HG03571 (cell line): ENCODE measurements at regions not wholly inside any gene's neighbourhood (a gene's known extent, or its start where the extent isn't known, plus 50 kb on each side); places are given as distances from the start of the nearest gene placed in this dataset.
"Not testable (repeated sequence)": the region's sequence is repeated elsewhere in the genome, so short reads cannot be mapped to it uniquely, and the experiment has no call there.

Experiments used
- ATAC-seq: cut with Tn5 transposase; IDR thresholded peaks from one replicate; pipeline ENCODE4 v1.9.1; 2021; ENCODE audit not compliant: unreplicated experiment

DNA sequence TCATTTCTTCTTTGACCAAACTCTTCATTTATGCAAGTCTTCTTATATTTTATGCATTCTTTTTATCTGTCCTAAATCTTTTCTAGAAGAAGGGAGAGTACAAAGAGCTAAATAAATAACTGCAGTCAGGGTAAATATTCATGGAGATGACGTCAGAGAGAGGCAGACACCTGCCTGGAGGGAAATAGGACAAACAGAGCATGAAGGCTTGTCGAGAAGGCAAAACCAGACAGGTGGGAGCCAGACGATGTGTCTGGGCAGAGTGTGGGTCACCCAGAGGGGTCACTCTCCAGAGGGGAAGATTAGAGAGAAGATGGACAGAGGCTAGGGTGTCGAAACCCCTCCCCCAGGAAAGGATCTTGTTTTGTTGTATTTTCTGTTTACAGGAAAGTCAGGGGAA is 78.3 kb upstream of the RPL38 start:
- ATAC-seq: no peak

DNA sequence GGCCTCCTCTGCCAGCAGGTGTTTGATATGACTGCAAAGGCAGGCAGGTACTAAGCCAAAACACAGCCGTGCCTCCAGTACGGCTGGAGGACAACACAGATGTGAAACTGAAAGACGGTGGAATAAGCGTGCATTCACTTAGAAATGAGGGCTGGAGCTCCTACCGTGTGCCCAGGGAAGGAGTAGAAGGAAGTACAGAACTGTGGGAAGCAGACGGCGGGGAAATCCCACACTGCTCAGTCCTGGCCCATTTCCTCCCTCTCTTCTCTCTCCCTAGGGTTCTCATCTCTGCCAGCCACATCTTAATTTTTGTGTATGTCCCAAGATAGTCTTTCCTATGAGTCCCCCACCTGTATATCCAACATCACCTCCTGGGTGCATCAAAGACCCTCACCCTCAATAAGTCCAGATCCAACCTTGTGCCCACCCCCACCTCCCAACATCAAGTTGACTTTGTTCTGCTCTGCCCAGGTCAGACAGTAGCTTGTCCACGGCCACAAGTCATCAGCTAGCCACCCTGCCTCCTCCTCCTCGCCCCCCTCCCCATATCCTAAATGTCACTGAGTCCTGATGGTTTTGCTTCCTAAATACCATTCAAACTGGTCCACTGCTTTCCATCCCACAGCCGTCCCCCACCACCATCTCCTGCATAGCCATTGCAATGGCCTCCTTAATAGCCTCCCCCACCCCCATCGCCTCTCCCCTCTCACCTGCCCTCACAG is 77.1 kb upstream of the RPL38 start:
- no peak for ATAC-seq

DNA sequence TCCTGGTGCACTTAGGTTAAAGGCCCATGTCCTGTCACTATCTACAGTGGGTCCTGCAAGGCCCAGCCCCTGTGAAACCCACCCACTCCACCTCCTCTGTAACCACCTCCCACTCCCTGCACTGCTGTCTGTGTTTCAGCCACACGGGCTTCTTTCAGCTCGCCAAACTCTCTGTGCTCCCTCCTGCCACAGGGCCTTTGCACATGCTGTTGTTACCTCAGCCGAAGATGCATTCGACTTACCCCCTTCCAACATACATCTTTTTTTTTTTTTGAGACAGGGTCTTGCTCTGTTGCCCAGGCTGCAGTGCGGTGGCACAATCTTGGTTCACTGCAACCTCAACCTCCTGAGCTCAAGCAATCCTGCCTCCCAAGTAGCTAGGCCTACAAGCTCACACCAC is 76.5 kb upstream of the RPL38 start:
- no peak for ATAC-seq

DNA sequence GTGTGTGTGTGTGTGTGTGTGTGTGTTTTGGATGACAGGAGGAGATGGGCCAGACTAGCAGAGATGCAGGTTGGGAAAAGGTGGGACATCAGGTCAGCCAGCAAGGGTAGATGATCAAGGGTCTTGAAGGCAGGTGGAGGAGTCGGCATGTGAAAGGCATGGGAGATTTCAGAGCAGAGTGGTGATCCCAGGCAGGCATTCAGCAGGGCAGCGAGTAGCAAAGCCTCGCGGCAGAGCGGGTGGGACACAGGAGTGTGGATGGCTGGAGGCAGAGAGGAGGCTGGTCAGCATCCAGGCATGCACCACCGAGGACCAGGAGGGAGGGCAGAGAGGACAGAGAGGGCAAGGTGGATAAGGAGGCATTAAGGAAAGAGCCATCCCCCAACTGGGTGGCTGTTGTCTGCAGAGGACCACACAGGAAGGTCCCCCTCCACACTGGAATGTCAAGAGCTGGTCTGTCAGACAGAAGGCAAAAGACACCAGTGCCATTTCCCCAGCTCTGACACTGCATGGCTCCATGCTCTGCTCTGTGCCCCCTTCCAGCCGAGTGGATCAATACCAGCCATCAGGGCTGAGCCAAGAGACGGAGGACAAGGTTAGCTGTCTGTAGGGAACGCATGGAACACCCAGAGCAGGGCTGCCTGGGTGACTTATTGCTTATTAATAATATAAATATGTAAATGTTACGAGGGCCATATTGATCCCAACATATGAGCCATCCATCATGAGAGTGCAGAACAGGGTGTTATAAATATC is 74.8 kb upstream of the RPL38 start:
- no peak for ATAC-seq

DNA sequence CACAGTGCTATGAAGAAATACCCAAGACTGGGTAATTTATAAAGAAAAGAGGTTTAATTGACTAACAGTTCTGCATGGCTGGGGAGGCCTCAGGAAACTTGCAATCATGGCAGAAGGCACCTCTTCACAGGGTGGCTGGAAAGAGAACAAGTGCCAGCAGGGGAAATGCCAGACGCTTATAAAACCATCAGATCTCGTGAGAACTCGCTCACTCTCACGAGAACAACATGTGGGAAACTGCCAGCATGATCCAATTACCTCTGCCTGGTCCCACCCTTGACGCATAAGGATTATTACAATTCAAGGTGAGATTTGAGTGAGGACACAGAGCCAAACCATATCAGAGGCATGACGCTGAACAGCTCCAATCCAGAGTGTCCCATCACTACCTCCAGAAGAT is 73.7 kb upstream of the RPL38 start:
- not testable (repeated sequence) for ATAC-seq

DNA sequence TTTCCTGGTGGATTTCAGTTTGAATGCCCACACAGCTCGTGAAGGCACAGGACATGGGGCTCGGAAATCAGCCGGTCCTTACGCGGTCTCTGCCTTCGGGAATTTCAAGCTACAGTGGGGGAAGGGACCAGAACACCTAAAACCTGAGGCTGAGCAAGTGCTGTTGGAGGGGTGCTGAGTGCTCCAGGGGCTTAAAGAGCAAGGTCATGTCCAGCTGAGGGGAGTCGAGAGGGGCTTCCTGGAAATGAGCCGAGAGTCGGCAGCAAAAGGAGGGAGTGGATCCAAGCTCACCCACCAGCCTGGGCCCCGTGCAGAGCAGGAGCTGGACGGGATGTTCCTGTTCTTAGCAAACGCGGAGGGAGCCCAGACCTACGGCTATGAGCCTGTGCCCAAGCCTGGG is 73.2 kb upstream of the RPL38 start:
- ATAC-seq: no peak

DNA sequence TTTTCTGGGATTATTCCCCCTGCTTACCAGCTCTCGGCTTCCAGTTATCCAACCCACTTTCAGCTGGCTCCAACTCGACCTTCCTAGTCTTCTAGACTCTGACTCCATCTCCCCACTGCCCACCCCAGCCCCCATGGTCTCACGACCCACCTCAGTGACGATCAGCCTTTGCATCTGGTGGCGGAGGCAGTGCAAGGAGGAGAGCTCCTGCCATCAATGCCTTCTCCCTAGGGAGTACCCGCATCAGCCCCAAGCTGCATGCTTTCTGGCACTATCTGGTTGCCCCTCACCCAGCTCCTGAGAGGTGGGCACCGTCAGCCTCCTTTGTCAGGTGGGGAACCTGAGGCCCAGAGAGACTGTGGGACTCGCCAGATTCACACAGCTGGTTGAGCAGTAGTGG is 72.6 kb upstream of the RPL38 start:
- no peak for ATAC-seq

DNA sequence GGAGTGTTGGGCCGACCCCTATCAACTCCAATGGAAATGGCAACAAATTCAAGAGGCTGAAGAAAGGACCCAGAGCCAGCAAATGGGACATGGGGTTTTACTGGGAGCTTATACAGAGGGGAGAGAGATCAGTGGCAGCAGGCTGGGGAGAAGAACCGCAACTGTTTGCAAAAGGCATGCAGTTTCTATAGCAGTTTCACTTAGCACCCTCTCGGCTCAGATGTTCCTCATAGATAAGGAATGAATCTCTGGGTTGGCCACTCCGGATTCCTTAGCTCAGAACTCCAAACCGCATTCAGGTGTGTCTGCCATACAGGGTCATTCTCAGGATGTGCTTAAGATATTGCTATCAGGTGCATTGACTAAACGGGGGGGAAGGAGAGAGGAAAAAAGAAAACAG is 71.1 kb upstream of the RPL38 start:
- no peak for ATAC-seq

DNA sequence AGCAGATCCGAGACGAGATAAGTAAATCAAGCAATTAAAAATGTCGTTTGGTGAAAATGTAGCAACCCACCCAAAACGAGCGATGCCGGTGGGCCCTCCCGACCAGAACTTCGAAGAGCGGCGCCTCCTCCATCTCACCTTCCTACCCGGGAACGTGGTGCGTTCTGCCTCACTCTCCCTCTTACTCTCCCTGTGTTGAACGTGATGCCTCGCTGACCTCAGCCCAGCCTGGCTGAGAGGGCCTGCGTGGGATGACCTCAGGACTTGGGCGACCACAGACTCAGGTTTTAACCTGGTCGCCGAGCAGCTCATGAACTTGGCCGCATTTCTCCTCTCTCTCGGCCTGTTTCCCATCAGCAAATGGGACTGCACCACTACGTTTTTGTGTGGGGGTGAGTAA is 69.7 kb upstream of the RPL38 start:
- no peak for ATAC-seq

DNA sequence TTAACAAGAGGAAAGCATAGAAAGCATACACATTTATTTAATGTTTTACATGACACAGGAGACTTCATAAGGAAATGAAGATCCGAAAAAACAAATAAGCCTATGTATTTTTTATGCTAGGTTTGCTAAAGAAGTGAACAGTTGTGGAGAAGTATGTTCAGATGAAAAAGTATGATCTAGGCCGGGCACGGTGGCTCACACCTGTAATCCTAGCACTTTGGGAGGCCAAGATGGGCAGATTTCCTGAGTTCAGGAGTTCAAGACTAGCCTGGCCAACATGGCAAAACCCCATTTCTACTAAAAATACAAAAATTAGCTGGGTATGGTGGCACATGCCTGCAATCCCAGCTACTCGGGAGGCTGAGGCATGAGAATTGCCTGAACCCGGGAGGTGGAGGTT is 69.2 kb upstream of the RPL38 start:
- ATAC-seq: not testable (repeated sequence)

DNA sequence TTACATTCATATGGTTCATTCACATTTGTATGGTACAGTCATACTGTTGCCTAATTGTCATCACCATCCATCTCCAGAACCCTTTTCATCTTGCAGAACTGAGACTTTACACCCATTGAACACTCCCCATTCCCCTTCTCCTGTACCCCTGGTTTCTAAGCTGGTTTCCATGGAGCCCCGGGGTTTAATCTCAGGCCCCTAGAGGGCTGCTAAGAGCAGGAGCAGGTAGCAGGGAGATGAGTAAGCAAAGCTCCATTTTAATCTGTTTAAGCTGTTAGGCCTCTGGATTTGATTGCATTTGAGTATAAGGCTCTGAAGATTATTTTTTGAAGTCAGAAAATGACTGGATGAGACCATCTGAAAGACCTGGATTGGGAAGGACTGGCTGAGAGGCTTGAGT is 68.5 kb upstream of the RPL38 start:
- no peak for ATAC-seq

DNA sequence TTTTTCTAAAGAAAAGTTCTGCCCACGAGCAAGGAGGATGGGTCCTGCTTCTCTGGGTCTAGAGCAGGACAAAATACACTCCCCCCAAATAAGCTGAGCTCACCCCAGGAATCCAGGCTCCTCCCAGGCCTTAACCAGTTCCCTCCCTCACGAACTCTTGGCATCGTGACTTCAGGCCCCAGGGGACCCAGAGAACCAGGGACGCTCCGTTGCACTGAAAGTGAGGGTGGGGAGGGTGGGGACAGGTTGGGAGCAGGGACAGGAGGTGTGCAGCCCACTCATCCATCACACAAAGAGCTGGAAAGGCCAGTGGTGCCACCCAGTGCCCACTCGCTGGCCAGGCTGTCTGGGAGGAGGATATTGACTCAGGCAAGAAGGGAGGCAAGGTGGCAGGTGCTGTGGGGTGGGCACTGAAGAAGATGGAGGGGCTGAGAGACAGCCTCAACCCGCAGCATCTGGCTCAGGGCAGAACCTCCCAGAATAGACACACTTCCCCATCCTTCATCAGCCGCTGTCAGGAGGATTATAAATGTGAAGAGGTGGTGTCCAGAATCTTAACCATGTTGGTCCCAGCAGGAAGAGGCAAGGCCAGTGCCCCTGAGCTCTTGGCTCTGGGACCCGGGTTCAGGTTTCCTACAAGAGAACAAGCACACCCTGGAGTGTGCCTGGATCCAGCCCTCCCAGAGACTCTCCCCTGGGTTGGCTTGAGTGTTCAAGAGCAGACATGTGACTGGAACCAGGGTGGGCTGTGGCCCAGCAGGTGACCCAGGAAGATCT is 67.9 kb upstream of the RPL38 start:
- ATAC-seq: no peak

DNA sequence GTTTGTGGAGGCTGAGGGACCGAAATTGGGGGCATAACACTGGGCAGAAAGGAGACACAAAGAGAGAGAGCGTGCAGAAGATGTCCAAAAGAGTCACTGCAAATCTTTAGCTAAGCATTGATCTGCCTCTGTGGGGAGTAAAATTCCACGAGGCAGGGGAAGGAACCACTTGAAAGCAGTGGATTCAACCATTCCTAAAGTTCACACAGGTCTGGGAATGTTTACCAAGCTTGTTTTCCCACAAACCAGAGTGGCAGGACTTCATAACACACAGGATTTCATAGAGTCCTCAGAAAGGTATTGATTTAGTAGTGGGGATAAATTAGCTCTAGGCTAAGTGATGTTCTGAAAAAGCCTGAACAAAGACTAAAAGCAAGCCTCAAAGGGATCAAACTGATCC is 66.1 kb upstream of the RPL38 start:
- ATAC-seq: no peak

DNA sequence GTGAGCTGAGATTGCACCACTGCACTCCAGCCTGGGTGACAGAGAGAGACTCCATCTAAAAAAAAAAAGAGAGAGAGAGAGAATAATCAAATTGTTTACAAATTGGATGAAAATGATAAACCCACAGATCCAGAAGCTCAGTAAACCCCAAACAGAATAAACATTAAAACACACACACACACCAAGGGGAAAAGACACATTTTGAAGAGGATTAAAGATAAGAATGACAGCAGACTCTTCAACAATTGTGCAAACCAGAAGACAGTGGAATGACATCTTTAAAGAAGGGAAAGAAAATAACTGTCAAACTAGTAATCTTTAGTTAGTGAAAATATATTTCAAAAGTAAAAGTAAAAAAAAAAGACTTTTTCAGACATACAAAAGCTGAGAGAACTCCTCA is 64.4 kb upstream of the RPL38 start:
- ATAC-seq: no peak

DNA sequence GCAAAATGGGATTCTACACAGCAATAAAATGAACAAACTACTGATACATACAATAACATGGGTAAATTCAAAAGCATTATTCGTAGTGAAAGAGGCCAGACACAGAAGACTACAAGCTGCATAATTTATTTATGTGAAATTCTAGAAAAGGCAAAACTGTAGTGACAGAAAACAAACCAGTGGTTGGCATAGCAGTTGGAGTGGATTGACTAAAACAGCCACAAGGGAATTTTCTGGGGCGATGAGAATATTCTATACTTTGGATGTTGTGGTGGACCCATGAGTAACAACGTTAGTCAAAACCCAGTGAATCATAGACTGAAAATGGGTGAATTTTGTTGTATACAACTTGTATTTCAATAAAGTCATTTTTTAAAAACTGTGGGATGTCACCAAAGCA is 63.2 kb upstream of the RPL38 start:
- ATAC-seq: no peak

DNA sequence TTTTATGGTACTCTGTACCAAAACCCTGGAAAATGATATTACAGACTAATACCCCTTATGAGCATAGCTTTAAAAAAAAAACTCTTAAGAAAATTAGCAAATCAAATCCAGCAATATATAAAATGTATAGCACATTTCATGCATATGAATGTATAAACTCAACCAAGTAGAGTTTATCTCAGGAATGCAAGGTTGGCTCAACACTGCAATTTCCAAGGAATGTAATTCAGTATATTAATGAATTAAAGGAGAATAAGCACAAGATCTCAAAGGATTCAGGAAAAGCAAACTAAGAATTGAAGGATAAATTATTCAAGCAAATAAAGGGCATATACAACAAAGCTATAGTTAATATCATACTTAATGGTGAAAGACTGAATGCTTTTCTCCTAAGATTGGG is 61.9 kb upstream of the RPL38 start:
- no peak for ATAC-seq

DNA sequence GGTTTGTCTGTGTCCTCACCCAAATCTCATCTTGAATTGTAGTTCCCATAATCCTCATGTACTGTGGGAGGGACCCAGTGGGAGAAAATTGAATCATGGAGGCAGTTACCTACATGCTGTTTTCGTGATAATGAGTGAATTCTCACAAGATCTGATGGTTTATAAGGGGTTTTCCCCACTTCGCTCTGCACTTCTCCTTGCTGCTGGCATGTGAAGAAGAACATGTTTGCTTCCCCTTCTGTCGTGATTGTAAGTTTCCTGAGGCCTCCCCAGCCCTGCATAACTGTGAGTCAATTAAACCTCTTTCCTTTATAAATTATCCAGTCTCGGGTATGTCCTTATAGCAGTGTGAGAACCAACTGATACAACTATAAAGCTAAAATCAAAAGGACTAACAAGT is 60.2 kb upstream of the RPL38 start:
- ATAC-seq: not testable (repeated sequence)

DNA sequence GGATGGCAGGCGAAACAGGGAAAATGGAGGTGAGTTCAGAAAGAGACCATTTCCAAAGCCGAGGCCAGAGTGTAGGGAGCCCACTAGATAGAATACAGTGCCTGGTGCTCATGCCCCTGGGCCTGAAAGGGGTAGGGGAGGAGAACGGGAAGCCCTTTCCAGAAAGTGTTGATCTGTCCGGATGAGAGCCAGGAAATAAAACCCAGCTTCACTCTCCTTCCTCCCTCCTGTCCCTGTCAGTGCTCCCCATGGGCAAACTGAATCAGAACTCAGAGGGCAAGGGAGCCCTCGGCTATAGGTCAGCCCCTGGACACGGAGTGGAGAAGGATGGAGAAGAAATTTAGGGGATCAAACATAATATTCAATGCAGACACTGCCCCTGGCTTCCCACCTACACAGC is 57.7 kb upstream of the RPL38 start:
- no peak for ATAC-seq

DNA sequence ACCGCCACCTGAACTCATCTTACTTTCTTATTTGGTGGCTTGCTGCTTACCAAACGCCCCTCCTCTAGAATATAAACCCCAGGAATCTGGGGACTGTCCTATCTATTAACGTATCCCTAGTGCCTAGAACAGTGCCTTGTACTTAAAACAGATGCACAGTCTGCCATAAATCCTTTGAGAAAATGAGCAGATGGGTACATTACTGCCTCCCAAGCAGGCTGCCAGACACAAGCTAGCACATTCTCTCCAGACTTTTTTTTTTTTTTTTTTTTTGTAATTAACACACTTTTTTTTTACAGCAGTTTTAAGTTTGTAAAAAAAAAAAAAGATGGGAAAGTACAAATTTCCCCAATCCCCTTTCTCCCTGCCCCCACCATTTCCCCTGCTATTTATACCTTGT is 57.3 kb upstream of the RPL38 start:
- ATAC-seq: no peak

DNA sequence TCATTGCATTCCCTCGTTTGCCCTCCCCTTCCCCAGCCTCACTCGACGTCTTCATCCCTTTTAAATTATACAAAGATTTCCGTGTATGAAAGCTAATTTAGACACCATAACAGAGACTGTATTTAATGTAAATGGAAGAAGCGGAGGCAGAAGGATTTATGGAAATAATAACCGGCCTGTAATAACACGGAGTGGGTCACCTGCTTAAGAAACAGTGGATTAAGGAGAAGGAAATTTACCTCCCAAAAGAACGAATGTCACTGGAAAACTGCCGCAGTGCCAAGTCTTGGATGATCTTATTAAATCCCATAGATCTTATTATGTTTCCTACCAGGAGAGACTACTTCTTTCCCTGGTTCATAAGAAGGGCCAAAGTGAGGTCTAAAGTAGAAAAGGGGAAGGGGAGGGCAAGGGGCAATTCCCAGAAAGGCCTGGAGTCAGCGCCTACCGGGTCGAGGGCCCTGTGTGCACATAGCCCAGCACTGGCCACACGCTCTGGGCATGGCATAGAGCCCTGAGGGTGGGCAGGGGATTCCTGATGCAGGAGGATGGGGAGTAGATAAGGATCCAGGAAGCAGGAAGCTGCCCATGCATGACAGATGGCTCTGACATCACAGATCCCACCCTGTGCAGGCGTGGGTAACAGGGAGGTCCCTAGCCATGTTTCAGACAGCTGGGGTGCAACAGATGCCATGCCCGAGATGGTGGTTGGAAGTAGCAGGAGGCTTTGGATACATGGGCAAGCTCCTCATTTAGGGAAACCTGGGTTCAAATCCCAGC is 56.2 kb upstream of the RPL38 start:
- no peak for ATAC-seq

DNA sequence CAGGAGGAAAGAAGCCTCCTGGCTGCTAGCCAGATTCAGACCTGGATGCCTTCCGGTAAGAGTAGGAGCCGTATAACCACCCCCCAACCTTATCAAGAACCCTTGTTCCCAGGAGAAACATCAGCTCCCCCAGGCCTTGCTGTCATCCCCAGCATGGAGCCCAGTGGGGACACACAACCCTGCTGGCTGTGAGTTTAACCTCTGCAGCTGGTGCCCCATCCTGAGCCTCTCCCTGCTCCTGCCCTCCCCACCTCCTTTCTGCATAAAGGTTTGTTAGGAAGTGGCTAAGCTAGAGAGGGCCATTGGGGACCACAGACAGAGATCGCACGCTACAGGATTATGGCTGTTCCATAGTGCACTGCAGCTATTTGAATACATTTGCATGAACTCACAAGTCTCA is 55.5 kb upstream of the RPL38 start:
- ATAC-seq: no peak
